ENCODE measurements at regions not wholly inside any gene's neighbourhood (a gene's known extent, or its start where the extent isn't known, plus 50 kb on each side); places are given as distances from the start of the nearest gene placed in this dataset.

DNA sequence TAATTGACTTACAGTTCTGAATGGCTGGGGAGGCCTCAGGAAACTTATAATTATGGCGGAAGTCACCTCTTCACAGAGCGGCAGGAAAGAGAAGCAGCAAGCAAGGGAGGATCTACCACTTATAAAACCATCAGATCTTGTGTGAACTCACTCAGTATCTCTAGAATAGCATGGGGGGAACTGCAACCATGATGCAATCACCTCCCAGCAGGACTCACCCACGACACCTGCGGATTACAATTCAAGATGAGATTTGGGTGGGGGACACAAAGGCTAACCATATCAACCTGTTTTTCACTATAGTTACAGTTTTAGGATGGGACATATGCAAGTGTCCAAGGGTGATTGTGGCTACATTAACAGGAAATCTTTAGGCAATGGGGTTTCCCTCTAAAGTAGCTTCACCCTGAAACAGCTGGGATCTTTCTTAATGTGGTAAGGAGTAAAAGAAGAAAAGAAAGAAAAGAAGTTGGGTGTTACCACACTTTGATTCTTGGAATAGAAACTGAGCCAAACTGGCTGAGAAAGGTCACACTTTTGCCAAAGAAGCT lies 453.8 kb downstream of the OTOL1 start:
- Mint-ChIP-seq H3K4me1 (ENCODE audit: unreplicated experiment) (peaks cover 8% of the 10 kb centered on the region), H3K9me3 (ENCODE audit: unreplicated experiment) (no peaks in the 10 kb centered on the region), H3K36me3 (ENCODE audit: low read depth, unreplicated experiment) (no peaks in the 10 kb centered on the region), H3K4me3 (ENCODE audit: unreplicated experiment) (no peak overlapping the region), H3K27me3 (ENCODE audit: unreplicated experiment) (no peaks in the 10 kb centered on the region), H3K27ac (ENCODE audit: unreplicated experiment) (no peak overlapping the region)
- no peak for DNase-seq (ENCODE audit: low spot score)
- TF ChIP-seq, protein P1, sequence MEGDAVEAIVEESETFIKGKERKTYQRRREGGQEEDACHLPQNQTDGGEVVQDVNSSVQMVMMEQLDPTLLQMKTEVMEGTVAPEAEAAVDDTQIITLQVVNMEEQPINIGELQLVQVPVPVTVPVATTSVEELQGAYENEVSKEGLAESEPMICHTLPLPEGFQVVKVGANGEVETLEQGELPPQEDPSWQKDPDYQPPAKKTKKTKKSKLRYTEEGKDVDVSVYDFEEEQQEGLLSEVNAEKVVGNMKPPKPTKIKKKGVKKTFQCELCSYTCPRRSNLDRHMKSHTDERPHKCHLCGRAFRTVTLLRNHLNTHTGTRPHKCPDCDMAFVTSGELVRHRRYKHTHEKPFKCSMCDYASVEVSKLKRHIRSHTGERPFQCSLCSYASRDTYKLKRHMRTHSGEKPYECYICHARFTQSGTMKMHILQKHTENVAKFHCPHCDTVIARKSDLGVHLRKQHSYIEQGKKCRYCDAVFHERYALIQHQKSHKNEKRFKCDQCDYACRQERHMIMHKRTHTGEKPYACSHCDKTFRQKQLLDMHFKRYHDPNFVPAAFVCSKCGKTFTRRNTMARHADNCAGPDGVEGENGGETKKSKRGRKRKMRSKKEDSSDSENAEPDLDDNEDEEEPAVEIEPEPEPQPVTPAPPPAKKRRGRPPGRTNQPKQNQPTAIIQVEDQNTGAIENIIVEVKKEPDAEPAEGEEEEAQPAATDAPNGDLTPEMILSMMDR (IDR thresholded peaks at IDR 0.05; ENCODE audit: unreplicated experiment) = no peak

DNA sequence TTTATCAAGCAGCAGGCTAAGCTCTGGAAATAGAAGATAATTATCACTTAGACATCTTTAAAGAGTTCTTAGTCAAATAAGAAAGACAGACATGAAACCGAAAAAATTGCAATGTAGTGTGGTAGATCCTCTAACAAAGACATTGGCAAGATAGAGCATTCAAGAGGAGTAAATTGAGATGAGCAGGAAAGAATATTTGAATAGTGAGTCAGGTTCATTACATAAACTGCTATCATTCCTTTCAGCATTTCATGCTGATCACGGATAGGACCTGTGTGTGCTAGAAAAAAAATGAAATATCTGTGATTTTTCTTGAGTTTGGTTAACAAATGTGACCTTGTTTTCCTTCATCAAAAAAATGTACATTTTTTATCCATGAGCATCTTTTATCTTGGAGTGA lies 460.9 kb downstream of the OTOL1 start:
- no peaks in the 10 kb centered on the region for H3K27me3 Mint-ChIP-seq (ENCODE audit: unreplicated experiment)
- no peaks in the 10 kb centered on the region for H3K9me3 Mint-ChIP-seq (ENCODE audit: unreplicated experiment)
- TF ChIP-seq, protein P1 (IDR thresholded peaks at IDR 0.05; ENCODE audit: unreplicated experiment) = no peak
- H3K4me1 Mint-ChIP-seq (ENCODE audit: unreplicated experiment) = no peaks in the 10 kb centered on the region
- H3K27ac Mint-ChIP-seq (ENCODE audit: unreplicated experiment) = no peak overlapping the region
- no peaks in the 10 kb centered on the region for H3K36me3 Mint-ChIP-seq (ENCODE audit: low read depth, unreplicated experiment)
- no peak for DNase-seq (ENCODE audit: low spot score)
- no peak overlapping the region for H3K4me3 Mint-ChIP-seq (ENCODE audit: unreplicated experiment)

DNA sequence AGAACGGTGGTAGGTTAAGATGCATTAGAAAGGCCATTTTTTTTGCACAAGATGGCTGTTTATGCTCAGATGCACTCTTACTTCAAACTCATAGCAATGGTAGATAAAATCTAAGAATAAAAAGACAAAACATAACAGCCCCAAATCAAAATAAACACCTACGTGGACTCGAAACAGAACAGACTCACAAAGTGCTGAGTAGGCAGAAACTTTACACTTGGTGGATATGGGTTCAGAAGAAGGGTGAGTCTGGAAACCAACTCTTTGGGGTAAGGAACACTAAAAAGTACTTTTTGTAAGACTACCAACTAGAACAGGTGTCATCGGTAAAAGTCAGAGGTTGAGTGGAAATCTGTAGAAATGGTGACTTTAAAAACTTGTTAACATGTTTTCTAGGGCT lies 468.2 kb downstream of the OTOL1 start:
- Mint-ChIP-seq H3K4me1 (ENCODE audit: unreplicated experiment) (no peaks in the 10 kb centered on the region), H3K27ac (ENCODE audit: unreplicated experiment) (no peak overlapping the region), H3K4me3 (ENCODE audit: unreplicated experiment) (no peak overlapping the region), H3K27me3 (ENCODE audit: unreplicated experiment) (no peaks in the 10 kb centered on the region), H3K9me3 (ENCODE audit: unreplicated experiment) (peaks cover 5% of the 10 kb centered on the region), H3K36me3 (ENCODE audit: low read depth, unreplicated experiment) (no peaks in the 10 kb centered on the region)
- TF ChIP-seq, protein P1 (IDR thresholded peaks at IDR 0.05; ENCODE audit: unreplicated experiment) = no peak
- no peak for DNase-seq (ENCODE audit: low spot score)

DNA sequence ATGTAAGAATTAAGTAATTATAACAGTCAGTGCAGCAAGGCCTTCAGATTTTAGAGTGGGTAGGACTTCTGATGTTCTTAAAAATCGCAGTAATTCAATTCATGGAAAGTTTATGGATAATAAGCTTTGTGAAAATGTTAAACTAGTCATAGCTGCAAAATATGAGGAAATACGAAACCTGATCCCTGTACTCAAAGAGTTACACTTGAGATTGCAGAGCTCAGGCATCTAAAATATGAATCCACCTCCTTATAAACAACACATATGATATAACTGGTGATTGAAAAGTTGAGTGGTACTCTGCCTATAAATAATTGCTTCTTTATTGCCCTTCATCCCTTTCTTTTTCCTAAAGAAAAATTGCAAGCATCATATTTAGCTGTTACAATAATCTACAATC lies 473.3 kb downstream of the OTOL1 start:
- TF ChIP-seq, protein P1 (IDR thresholded peaks at IDR 0.05; ENCODE audit: unreplicated experiment) = no peak
- Mint-ChIP-seq H3K27me3 (ENCODE audit: unreplicated experiment) (no peaks in the 10 kb centered on the region), H3K9me3 (ENCODE audit: unreplicated experiment) (no peaks in the 10 kb centered on the region), H3K4me3 (ENCODE audit: unreplicated experiment) (no peak overlapping the region), H3K4me1 (ENCODE audit: unreplicated experiment) (no peaks in the 10 kb centered on the region), H3K36me3 (ENCODE audit: low read depth, unreplicated experiment) (no peaks in the 10 kb centered on the region), H3K27ac (ENCODE audit: unreplicated experiment) (no peak overlapping the region)
- DNase-seq (ENCODE audit: low spot score) = no peak

DNA sequence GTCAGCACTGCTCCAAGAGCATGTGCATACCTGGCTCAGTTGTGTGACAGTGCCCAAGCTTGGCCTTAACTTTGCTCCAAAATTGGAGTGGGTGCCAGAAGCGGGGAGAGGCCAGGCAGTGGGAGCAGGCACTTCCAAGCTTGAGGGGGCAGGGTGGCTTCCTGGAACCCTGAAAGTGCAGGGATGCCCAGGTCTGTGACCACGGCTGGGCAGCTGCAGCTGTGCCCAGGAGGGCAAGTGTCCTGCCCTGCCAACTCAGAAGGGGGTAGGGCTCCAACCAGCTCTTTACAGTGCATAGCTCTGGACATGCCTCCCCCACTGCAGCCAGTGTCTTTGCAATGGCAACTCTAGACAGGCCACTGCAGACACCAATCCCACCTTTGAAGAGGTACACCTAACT lies 478.6 kb downstream of the OTOL1 start:
- DNase-seq (ENCODE audit: low spot score) = no peak
- TF ChIP-seq, protein P1 (IDR thresholded peaks at IDR 0.05; ENCODE audit: unreplicated experiment) = no peak
- no peaks in the 10 kb centered on the region for H3K36me3 Mint-ChIP-seq (ENCODE audit: low read depth, unreplicated experiment)
- no peaks in the 10 kb centered on the region for H3K27me3 Mint-ChIP-seq (ENCODE audit: unreplicated experiment)
- H3K9me3 Mint-ChIP-seq (ENCODE audit: unreplicated experiment) = no peaks in the 10 kb centered on the region
- H3K4me1 Mint-ChIP-seq (ENCODE audit: unreplicated experiment) = no peaks in the 10 kb centered on the region
- H3K4me3 Mint-ChIP-seq (ENCODE audit: unreplicated experiment) = no peak overlapping the region
- no peak overlapping the region for H3K27ac Mint-ChIP-seq (ENCODE audit: unreplicated experiment)
